Osteoblast (primary cell): ENCODE measurements at regions not wholly inside any gene's neighbourhood (a gene's known extent, or its start where the extent isn't known, plus 50 kb on each side); places are given as distances from the start of the nearest gene placed in this dataset.
A peak's percentile ranks its signal among the peaks of the same experiment; 100 is the strongest.

Experiments used
- DNase-seq: peaks from one replicate; pipeline ENCODE4 v3.0.0; 2011; ENCODE audit warnings: low spot score, mixed read lengths; ENCODE audit not compliant: insufficient read length; ENCODE audit errors: missing footprints
- H2AFZ ChIP-seq: 2 replicates; pipeline ENCODE4 v1.6.0; 2011; ENCODE audit warnings: mild to moderate bottlenecking, low read length
- H3K27ac ChIP-seq: 2 replicates; pipeline ENCODE4 v1.5.1; 2011; ENCODE audit warnings: mild to moderate bottlenecking, low read depth, low read length, moderate library complexity
- H3K27me3 ChIP-seq: 2 replicates; pipeline ENCODE4 v1.6.0; 2012; ENCODE audit warnings: mild to moderate bottlenecking, control low read depth, inconsistent platforms, low read length, moderate library complexity; ENCODE audit not compliant: insufficient read depth
- H3K36me3 ChIP-seq: 2 replicates; pipeline ENCODE4 v1.5.1; 2011; ENCODE audit warnings: mild to moderate bottlenecking, low read length, control low read depth, moderate library complexity; ENCODE audit not compliant: insufficient read depth
- H3K4me1 ChIP-seq: 2 replicates; pipeline ENCODE4 v1.5.1; 2011; ENCODE audit warnings: mild to moderate bottlenecking, low read length, control low read depth, moderate library complexity; ENCODE audit not compliant: insufficient read depth
- H3K4me2 ChIP-seq: 2 replicates; pipeline ENCODE4 v1.6.0; 2011; ENCODE audit warnings: mild to moderate bottlenecking, low read length; ENCODE audit not compliant: insufficient read depth
- H3K4me3 ChIP-seq: fragments of 200-600 bp; sonication (generic); 3 replicates; pipeline ENCODE4 v1.5.1; 2012; ENCODE audit warnings: mild to moderate bottlenecking, low read length, inconsistent platforms; ENCODE audit not compliant: insufficient read depth
- H3K79me2 ChIP-seq: 2 replicates; pipeline ENCODE4 v1.6.0; 2012; ENCODE audit warnings: mild to moderate bottlenecking, low read length, control low read depth, inconsistent platforms; ENCODE audit not compliant: insufficient read depth
- H3K9me3 ChIP-seq: 2 replicates; pipeline ENCODE4 v1.5.1; 2011; ENCODE audit warnings: low read depth, low read length, control low read depth
- H4K20me1 ChIP-seq: 2 replicates; pipeline ENCODE4 v1.6.0; 2012; ENCODE audit warnings: mild to moderate bottlenecking, low read length, control low read depth; ENCODE audit not compliant: insufficient read depth
- TF ChIP-seq, protein P1 (sequence below): IDR thresholded peaks from 2 replicates; pipeline ENCODE4 v1.5.1; 2011; ENCODE audit warnings: mild to moderate bottlenecking, low read depth, low read length, moderate library complexity; ENCODE audit errors: extremely low read depth

DNA sequence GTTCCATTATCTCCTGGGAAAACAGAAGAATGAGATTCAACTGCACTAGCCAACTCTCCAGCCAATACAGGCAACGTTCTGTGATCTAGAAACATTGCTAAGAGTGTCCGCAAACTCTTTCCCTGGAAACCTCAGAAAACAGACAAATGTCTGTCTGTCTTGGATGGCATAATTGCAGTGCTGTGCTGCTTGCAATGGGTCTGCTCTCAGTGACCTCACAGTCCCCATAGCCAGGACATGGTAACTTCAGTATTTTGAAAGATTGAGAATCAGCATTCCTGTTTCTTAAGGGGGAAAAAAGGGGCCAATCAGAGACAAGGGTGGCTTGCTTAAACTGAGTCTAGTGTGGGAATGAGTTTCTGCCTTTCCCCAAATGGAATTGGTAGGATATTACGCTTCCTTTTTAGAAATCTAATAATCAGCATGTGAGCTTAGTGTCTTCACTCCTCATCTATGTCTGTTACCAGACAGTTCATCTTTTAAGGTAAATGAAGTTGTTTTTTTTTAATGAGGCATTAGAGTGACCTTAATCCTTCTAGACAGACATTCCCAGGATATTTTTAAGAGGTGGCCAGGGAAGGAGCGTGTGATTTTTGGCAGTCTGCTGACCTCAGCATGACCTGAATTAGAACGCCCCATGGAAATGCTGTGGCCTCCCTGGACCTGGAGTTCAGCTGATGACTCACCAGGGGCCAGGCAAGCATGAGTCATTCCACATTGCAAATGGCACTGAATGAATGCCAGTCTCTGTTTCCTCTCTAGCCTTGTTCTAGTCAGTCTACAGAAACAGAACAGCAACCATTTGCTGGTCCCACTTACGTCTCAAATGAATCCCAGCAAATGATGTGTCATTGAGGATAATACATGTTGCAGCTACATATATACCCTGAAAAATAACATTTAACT, 210.2 kb upstream of the ACTBL2 start:
- no peaks in the 10 kb centered on the region for H3K27me3 ChIP-seq
- H2AFZ ChIP-seq: peak overlapping the region; percentile 32
- no peaks in the 10 kb centered on the region for H4K20me1 ChIP-seq
- H3K4me3 ChIP-seq: no peak overlapping the region
- H3K4me2 ChIP-seq: peak overlapping the region; percentile 51
- no peaks in the 10 kb centered on the region for H3K9me3 ChIP-seq
- no peaks in the 10 kb centered on the region for H3K36me3 ChIP-seq
- H3K79me2 ChIP-seq: no peaks in the 10 kb centered on the region
- H3K4me1 ChIP-seq: peaks cover 22% of the 10 kb centered on the region
- peak; percentile 87 for DNase-seq
- peak overlapping the region; percentile 65 for H3K27ac ChIP-seq
- TF ChIP-seq, protein P1, sequence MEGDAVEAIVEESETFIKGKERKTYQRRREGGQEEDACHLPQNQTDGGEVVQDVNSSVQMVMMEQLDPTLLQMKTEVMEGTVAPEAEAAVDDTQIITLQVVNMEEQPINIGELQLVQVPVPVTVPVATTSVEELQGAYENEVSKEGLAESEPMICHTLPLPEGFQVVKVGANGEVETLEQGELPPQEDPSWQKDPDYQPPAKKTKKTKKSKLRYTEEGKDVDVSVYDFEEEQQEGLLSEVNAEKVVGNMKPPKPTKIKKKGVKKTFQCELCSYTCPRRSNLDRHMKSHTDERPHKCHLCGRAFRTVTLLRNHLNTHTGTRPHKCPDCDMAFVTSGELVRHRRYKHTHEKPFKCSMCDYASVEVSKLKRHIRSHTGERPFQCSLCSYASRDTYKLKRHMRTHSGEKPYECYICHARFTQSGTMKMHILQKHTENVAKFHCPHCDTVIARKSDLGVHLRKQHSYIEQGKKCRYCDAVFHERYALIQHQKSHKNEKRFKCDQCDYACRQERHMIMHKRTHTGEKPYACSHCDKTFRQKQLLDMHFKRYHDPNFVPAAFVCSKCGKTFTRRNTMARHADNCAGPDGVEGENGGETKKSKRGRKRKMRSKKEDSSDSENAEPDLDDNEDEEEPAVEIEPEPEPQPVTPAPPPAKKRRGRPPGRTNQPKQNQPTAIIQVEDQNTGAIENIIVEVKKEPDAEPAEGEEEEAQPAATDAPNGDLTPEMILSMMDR: no peak

DNA sequence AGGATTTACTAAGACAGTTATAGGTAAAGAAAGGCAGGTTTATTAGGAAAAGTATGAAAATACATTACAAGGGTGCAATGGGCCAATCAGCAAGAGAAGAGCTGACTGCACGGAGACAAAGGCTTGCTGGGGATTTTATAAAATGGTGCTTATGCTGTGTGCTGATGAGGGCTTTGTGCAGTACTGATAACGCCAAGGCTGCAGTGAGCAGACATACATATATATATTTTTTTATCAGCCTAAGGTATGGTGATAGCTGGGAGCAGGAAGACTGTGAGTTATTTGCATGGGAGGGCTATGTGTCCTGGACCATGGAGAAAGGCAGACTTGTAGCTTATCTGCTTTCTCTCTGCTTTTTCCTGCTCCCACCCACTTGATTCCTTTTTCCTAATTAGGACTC, 208.1 kb upstream of the ACTBL2 start:
- no peaks in the 10 kb centered on the region for H4K20me1 ChIP-seq
- H3K27me3 ChIP-seq: no peaks in the 10 kb centered on the region
- H2AFZ ChIP-seq: no peak overlapping the region
- H3K4me1 ChIP-seq: peaks cover 17% of the 10 kb centered on the region
- DNase-seq: no peak
- H3K4me2 ChIP-seq: no peak overlapping the region
- H3K27ac ChIP-seq: no peak overlapping the region
- H3K36me3 ChIP-seq: no peaks in the 10 kb centered on the region
- TF ChIP-seq, protein P1: no peak
- H3K9me3 ChIP-seq: no peaks in the 10 kb centered on the region
- H3K4me3 ChIP-seq: no peak overlapping the region
- H3K79me2 ChIP-seq: no peaks in the 10 kb centered on the region

DNA sequence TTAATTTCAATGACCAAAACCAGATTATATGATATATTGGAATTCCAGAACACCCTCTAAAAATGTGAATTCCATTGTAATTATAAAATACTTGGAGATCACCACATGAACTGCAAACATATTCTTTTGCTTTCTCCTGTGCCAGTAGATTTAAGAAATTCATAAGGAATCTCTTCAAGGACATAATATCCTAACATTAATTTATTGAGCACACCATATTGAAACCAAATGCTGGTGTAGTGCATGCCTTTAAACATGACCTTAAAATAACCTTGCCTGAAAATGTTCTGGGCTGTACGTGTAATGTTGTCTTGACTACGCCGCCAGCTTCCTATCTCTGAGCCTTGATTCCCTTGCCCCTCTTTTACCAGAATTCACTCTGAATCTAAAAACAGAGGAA, 205.0 kb upstream of the ACTBL2 start:
- Histone ChIP-seq H3K4me2 (no peak overlapping the region), H3K27ac (no peak overlapping the region)

More for the DNA sequence above, 205.0 kb upstream of the ACTBL2 start:
- Histone ChIP-seq H3K27me3 (no peaks in the 10 kb centered on the region), H3K79me2 (no peaks in the 10 kb centered on the region), H4K20me1 (no peaks in the 10 kb centered on the region), H3K9me3 (no peaks in the 10 kb centered on the region), H3K4me3 (no peak overlapping the region), H2AFZ (peak overlapping the region; percentile 37), H3K4me1 (peaks cover 2% of the 10 kb centered on the region), H3K36me3 (no peaks in the 10 kb centered on the region)
- no peak for DNase-seq
- TF ChIP-seq, protein P1: no peak
